ENCODE measurements at regions not wholly inside any gene's neighbourhood (a gene's known extent, or its start where the extent isn't known, plus 50 kb on each side); places are given as distances from the start of the nearest gene placed in this dataset.

- no peak overlapping the region for H3K4me3 ChIP-seq (ENCODE audit: low read depth, low read length)
- no peak for TF ChIP-seq CTCF (IDR thresholded peaks at IDR 0.05; ENCODE audit: low read depth, low read length)
These were observed 110.1 kb upstream of the PPP1R26 start for GRCh38 chr9:135369412-135369990.

- no peak for TF ChIP-seq CTCF (IDR thresholded peaks at IDR 0.05; ENCODE audit: low read depth, low read length)
- H3K4me3 ChIP-seq (ENCODE audit: low read depth, low read length), result no peak overlapping the region
These were observed 108.9 kb upstream of the PPP1R26 start for GRCh38 chr9:135370411-135371375.

GRCh38 chr9:135371535-135371934 is 108.0 kb upstream of the PPP1R26 start:
- H3K4me3 ChIP-seq (ENCODE audit: low read depth, low read length), result no peak overlapping the region
- TF ChIP-seq CTCF (IDR thresholded peaks at IDR 0.05; ENCODE audit: low read depth, low read length), result no peak

GRCh38 chr9:135372036-135372435 is 107.5 kb upstream of the PPP1R26 start:
- no peak for TF ChIP-seq CTCF (IDR thresholded peaks at IDR 0.05; ENCODE audit: low read depth, low read length)
- no peak overlapping the region for H3K4me3 ChIP-seq (ENCODE audit: low read depth, low read length)

- TF ChIP-seq CTCF (IDR thresholded peaks at IDR 0.05; ENCODE audit: low read depth, low read length), result no peak
- H3K4me3 ChIP-seq (ENCODE audit: low read depth, low read length), result no peak overlapping the region
These were observed 107.0 kb upstream of the PPP1R26 start for GRCh38 chr9:135372501-135373008.

GRCh38 chr9:135373151-135373685 is 106.4 kb upstream of the PPP1R26 start:
- no peak overlapping the region for H3K4me3 ChIP-seq (ENCODE audit: low read depth, low read length)
- TF ChIP-seq CTCF (IDR thresholded peaks at IDR 0.05; ENCODE audit: low read depth, low read length), result no peak

GRCh38 chr9:135373820-135374219 is 105.8 kb upstream of the PPP1R26 start:
- TF ChIP-seq CTCF (IDR thresholded peaks at IDR 0.05; ENCODE audit: low read depth, low read length), result no peak
- H3K4me3 ChIP-seq (ENCODE audit: low read depth, low read length), result no peak overlapping the region
